LNCAP (cell line): ENCODE measurements at regions not wholly inside any gene's neighbourhood (a gene's known extent, or its start where the extent isn't known, plus 50 kb on each side); places are given as distances from the start of the nearest gene placed in this dataset.

ENCODE experiments used
- CTCF ChIP-seq: fragments of 450-650 bp; IDR thresholded peaks from 2 replicates; pipeline ENCODE4 v1.5.1; 2017; ENCODE audit warnings: mild to moderate bottlenecking

GRCh38 chr1:222066539-222066938, 324.6 kb upstream of the DUSP10 start:
- no peak for TF ChIP-seq CTCF

DNA sequence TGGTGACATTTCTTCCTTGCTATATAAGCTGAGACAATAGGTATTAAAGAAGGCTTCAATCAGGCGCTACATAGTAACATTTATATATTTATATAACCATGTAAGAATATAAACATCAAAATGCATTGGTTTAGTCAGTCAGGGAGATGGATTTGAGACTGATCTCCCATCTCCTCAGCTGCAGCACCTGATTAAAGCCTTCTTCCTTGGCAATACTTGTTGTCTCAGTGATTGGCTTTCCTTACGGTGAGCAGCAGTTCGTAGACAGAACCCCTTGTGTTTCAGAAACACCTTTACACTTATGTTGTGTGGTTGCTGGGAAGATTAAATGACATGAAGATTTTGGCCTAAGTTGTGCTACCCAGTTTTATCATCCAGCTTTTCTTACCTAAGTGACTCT, 323.3 kb upstream of the DUSP10 start:
- no peak for TF ChIP-seq CTCF

DNA sequence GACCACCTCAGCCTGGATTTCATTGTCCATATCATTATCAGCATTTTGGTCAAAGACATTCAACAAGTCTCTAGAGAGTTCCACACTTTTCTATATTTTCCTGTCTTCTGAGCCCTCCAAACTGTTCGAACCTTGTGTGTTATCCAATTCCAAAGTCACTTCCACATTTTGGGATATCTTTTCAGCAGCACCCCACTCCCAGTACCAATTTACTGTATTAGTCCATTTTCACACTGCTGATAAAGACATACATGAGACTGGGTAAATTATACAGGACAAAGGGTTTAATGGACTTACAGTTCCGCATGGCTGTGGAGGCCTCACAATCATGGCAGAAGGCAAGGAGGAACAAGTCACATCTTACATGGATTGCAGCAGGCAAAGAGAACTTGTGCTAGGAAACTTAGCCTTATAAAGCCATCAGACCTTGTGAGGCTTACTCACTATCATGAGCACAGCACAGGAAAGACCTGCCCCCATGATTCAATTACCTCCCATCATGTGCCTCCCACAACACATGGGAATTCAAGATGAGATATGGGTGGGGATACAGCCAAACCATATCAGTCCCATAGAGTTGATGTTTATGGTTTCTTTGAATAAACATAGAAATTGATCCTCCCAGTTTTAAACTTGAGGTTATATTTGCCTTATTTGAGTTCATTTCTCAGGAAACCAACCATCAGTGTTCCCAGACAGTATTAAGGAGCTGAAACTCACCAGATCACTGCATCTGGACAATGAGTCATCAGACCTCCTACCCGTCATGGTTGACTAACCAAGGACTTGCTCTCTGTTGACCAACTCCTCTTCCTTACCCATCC, 322.7 kb upstream of the DUSP10 start:
- TF ChIP-seq CTCF, result no peak

DNA sequence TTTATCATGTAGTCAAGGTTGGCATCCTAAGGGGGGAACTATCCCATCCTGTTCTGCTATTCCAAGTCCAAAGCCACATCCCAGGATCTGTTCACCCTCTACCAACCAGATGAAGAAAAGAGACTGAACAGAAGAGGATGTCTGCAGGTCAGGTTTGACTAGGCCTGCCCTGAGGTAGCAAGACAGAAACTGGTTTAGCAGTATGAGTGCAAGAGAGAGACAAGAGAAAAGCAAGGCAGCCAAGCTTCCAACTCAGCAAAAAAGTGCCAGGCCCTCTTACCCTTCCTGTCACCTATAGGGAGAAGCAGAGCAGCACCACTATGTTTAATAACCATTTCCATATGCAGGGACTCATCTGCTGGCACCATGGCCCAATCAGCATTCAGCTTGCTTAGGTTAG, 320.8 kb upstream of the DUSP10 start:
- TF ChIP-seq CTCF, result no peak

- no peak for TF ChIP-seq CTCF
These were observed 319.9 kb upstream of the DUSP10 start for GRCh38 chr1:222061711-222062359.

GRCh38 chr1:222060210-222060916, 318.5 kb upstream of the DUSP10 start:
- TF ChIP-seq CTCF, result no peak

DNA sequence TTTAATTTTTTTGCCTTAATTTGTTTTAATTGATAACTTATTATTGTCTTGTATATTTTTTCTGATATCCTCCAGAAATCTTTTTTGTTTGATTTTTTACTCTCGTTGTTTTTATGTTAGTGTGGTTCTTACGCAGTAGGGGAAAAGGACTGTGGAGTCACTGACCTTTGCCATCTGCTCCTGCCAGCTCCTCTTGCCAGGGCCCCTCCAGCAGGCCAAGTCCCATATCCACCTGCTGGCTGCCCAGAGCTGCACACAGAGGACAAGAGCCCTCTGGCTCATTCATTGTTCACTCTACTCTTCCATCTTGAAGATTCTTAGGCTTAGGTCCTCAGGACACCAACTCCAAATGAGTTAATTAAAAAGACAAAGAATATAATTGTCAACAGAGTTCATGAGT, 316.4 kb upstream of the DUSP10 start:
- no peak for TF ChIP-seq CTCF
